Ovary (tissue), 3 donors: ENCODE measurements at regions not wholly inside any gene's neighbourhood (a gene's known extent, or its start where the extent isn't known, plus 50 kb on each side); places are given as distances from the start of the nearest gene placed in this dataset.

Source experiments
- CTCF ChIP-seq, 3 donors: fragments of 450-650 bp in 2 of 3; fragments of 200-600 bp in 1 of 3; IDR thresholded peaks; one replicate each; pipeline versions ENCODE4 v1.5.1 to v1.8.0; 2016 to 2022; ENCODE audit warnings: antibody characterized with exemption in 3 of 3, mild to moderate bottlenecking in 1 of 3
- EP300 ChIP-seq: sonication (generic); formaldehyde crosslinking; IDR thresholded peaks from one replicate; pipeline ENCODE4 v1.6.1; 2017; ENCODE audit warnings: antibody characterized with exemption
- POLR2A ChIP-seq: fragments of 450-650 bp; IDR thresholded peaks from one replicate; pipeline ENCODE4 v1.6.1; 2017; ENCODE audit warnings: antibody characterized with exemption, mild to moderate bottlenecking, moderate library complexity
- donor health status: DM: no; HTN: no; CAD: no.

GRCh38 chr4:54393243-54393642 lies 164.2 kb downstream of the PDGFRA start:
- TF ChIP-seq CTCF (IDR thresholded peaks at IDR 0.05) (no peak), EP300 (no peak), POLR2A (no peak)
